Activated CD4-positive, alpha-beta T cell treated with anti-CD3 and anti-CD28 coated beads, Interleukin-2, Interleukin-4, amounts not matched to agents 100 ng/mL and 50 ng/mL, durations not matched to agents 16 hours and 8 hours (primary cell): ENCODE measurements at regions not wholly inside any gene's neighbourhood (a gene's known extent, or its start where the extent isn't known, plus 50 kb on each side); places are given as distances from the start of the nearest gene placed in this dataset.

Source experiments
- DNase-seq: peaks from one replicate; pipeline ENCODE4 v3.0.0-alpha.2; 2020; ENCODE audit warnings: low spot score

- DNase-seq: no peak
These were observed 255.8 kb downstream of the RHOU start for GRCh38 chr1:228990906-228991569.

DNA sequence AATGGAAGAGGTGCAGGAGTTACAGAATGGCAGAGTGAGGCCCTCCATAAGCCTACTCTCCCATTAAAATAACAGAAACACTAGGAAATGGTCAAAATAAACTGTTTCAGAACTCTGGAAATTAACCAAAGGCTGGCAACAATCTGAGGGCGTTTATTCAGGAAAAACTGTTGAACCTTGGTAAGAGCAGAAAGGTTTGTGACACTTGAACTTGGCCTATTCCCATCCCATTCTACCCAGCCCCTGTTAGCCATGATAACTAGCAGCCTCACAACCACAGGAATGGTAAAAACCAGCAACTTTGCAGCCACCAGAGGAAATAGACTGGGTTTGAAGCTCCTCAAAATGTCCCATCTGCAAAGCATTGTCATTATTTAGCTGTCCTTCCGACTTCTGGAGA lies 256.8 kb downstream of the RHOU start:
- no peak for DNase-seq

DNA sequence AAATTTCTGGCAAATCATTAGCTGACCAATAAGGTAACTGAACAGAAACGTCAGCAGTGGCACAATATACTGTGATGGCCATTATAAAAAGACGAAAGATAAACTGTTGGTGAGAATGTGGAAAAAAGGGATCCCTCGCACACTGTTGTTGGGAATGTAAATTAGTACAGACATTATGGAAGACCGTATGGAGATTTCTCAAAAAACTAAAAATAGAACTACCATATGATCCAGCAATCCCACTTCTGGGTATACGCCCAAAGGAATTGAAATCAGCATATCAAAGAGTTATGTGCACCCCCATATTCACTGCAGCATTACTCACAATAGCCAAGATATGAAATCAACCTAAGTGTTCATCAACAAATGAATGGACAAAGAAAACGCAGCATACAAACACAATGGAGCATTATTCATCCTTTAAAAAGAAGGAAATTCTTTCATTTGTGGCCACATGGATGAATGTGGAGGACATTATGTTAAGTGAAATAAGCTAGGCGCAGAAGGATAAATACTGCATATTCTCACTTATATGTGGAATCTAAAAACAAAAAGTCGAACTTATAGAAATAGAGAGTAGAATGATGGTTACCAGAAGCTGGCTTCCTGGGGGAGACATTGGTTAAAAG lies 257.7 kb downstream of the RHOU start:
- no peak for DNase-seq

GRCh38 chr1:228994676-228995594 lies 259.7 kb downstream of the RHOU start:
- no peak for DNase-seq

GRCh38 chr1:228996281-228996680 lies 261.0 kb downstream of the RHOU start:
- no peak for DNase-seq

DNA sequence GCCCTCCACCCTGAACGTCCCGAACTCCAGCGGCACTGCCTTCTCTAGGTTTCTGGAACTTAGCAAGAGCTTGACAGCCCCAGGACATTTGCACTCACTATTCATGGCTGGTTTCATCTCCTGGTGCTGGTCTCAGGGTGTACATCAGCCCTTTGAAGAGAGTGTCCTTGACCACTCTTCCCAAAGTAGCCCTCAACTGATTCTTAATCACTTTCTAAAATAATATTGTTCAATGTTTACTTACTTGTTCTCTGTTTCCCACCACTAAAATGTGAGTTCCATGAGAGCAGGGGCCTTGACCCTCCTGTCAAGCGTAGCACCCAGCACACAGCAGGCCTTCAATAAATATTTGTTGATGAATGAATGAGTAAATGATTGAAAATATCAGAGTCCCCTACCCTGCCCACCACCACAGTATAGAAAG lies 262.5 kb downstream of the RHOU start:
- no peak for DNase-seq

DNA sequence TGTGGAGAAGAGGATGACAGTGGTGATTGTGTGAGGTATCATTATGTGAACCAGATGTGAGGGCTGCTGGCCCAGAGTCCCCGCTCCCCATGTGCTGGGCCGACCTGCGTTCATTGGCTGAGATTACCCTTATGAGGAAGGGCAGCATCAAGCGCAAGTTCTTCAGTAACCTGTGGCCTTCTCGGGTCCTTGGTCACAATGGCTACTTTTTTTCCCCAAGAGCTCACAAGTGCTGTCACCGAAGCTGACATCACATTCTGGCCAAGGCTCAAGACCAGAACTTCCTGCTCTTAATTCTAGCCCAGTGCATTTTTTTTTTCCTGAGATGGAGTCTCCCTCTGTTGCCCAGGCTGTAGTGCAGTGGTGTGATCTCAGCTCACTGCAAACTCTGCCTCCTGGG lies 262.9 kb downstream of the RHOU start:
- DNase-seq: no peak

DNA sequence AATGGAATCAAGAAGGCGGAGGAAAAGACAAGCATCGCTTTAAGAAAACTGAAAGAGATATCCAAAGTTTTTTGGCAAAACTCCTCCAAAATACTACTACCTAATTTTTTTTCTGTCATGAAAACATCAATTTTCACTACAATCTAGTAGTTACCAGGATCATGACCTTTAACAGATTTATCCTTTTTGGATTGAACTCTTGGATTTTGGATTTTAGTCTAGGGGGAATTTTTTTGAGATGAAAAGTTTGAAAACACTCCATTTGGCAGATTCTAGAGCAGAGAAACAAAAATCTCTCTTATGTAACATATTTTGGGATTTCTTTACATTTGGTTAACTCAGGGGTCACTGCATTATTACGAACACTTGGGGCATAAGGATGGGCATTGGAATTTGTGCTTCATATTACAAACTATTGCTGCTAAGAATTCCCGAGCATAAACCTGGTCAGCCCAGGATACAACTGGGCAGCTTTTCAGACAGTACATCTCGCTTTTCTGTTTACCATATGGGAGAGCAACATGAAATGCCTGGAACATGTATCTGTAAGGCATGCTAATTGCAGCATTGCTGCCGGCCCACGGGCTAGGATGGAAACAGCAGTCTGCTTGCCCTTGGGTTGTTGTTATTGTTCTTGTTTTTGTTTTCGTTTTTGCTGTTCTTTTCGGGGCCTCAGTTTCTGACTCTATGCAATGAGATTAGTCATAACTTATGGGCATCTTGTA lies 264.3 kb downstream of the RHOU start:
- no peak for DNase-seq

GRCh38 chr1:229000187-229000586 lies 264.9 kb downstream of the RHOU start:
- no peak for DNase-seq

- DNase-seq: no peak
These were observed 266.3 kb downstream of the RHOU start for GRCh38 chr1:229001467-229002011.

DNA sequence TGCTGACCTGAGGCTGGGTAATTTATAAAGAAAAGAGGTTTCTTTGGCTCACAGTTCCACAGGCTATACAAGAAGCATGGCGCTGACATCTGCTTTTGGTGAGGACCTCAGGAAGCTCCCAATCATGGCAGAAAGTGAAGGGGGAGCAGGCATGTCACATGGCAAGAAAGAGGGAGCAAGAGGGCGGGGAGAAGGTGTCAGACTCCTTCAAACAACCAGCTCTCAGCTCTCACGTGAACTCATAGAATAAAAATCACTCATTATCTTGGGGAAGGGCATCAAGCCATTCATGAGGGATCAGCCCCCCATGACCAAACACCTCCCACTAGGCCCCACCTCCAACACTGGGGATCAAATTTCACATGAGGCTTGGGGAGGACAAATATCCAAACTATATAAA lies 266.8 kb downstream of the RHOU start:
- no peak for DNase-seq

GRCh38 chr1:229002451-229002960 lies 267.2 kb downstream of the RHOU start:
- DNase-seq: no peak

GRCh38 chr1:229003233-229004031 lies 267.5 kb upstream of the RAB4A start:
- DNase-seq: no peak

GRCh38 chr1:229004066-229004833 lies 266.7 kb upstream of the RAB4A start:
- DNase-seq: no peak

- DNase-seq: no peak
These were observed 265.8 kb upstream of the RAB4A start for GRCh38 chr1:229005097-229005496.

DNA sequence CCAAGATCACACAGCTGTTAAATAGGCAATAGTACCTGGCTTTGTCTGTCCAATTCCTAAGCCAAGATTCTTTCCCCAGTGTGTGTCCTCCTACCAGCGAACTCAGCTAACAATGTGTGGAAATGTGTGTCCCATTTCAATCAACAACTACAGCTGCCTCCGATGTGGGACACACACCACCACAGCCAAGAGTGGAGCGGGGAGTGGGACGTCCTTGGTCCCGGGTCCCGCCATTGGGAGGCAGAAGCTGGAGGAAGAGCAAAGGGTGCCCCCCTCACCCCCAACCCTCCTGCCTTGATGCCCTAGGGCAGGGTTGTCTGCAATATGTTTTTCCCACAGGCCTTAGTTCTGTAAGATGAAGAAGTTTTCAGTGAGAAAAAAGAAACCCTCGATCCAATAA lies 265.4 kb upstream of the RAB4A start:
- no peak for DNase-seq

- no peak for DNase-seq
These were observed 264.6 kb upstream of the RAB4A start for GRCh38 chr1:229006121-229006870.

GRCh38 chr1:229007167-229007566 lies 263.7 kb upstream of the RAB4A start:
- no peak for DNase-seq

DNA sequence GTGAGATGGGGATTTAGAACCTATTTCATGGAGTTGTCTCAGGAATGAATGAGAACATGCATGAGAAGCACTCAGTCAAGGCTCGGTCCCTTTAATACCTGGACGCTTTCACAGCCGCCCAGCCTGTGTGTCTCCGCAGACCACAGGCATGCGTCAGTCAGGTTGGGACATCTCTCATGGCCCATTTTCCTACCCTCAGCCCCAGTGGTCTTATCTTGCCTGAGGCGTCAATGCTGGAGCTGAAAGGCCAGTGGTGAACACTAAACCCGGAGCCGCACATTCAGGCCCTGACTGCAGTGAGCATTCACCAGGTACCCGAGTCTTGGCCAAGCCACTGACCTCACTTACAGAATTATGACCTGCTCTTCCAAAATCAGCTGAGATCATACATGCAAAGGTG lies 263.2 kb upstream of the RAB4A start:
- DNase-seq: no peak
